H1 (cell line): ENCODE measurements at regions not wholly inside any gene's neighbourhood (a gene's known extent, or its start where the extent isn't known, plus 50 kb on each side); places are given as distances from the start of the nearest gene placed in this dataset.
A peak's percentile ranks its signal among the peaks of the same experiment; 100 is the strongest.

Source experiments
- CTCF ChIA-PET: fragments of 300-600 bp; sonication (Branson Sonifier 250); formaldehyde crosslinking; loops from one replicate; lab custom pipeline; 2021; ENCODE audit not compliant: partially characterized antibody; lab: Charles Lee
- POLR2A ChIA-PET: fragments of 300-600 bp; sonication (Branson Sonifier 250); formaldehyde crosslinking; loops from one replicate; lab custom pipeline; 2021; ENCODE audit warnings: inconsistent platforms; ENCODE audit not compliant: partially characterized antibody; lab: Charles Lee
- DNase-seq, 2 experiments: peaks; one replicate each; pipeline versions ENCODE4 v3.0.0 to v3.0.0-alpha.2; 2010 to 2022; ENCODE audit warnings: low spot score in 2 of 2, low read depth in 1 of 2, mixed read lengths in 1 of 2
- FAIRE-seq: peaks from 2 replicates; lab custom pipeline; 2011; peaks lifted over from hg19 to GRCh38; lab: Jason Lieb, UNC
- H2AFZ ChIP-seq: 2 replicates; pipeline ENCODE4 v1.8.1; 2012; ENCODE audit warnings: low read length, inconsistent platforms
- H2AK5ac ChIP-seq: 2 replicates; pipeline ENCODE4 v1.6.1; 2013; ENCODE audit warnings: low read depth, low read length
- H2BK120ac ChIP-seq: replicated peaks from 2 replicates; pipeline ENCODE3; 2013; ENCODE audit warnings: low read depth, low read length, inconsistent platforms
- H2BK12ac ChIP-seq: 2 replicates; pipeline ENCODE4 v1.6.1; 2013; ENCODE audit warnings: low read depth, low read length
- H2BK15ac ChIP-seq: 2 replicates; pipeline ENCODE4 v1.6.1; 2013; ENCODE audit warnings: low read length
- H2BK20ac ChIP-seq: 2 replicates; pipeline ENCODE4 v1.6.1; 2013; ENCODE audit warnings: low read length
- H2BK5ac ChIP-seq: 2 replicates; pipeline ENCODE4 v1.6.1; 2013; ENCODE audit warnings: low read depth, low read length
- H3K14ac ChIP-seq: 2 replicates; pipeline ENCODE4 v1.6.1; 2013; ENCODE audit warnings: inconsistent platforms; ENCODE audit not compliant: insufficient read length
- H3K18ac ChIP-seq: 2 replicates; pipeline ENCODE4 v1.6.1; 2013; ENCODE audit warnings: low read length; ENCODE audit errors: extremely low read depth
- H3K23ac ChIP-seq: 2 replicates; pipeline ENCODE4 v1.6.1; 2013; ENCODE audit warnings: inconsistent platforms; ENCODE audit not compliant: insufficient read length
- H3K23me2 ChIP-seq: 2 replicates; pipeline ENCODE4 v1.6.1; 2013; ENCODE audit warnings: low read depth, low read length
- H3K27ac ChIP-seq: 2 replicates; pipeline ENCODE4 v1.6.1; 2011; ENCODE audit warnings: low read depth, low read length, inconsistent platforms
- H3K27me3 ChIP-seq, 4 experiments: replicated peaks in 1 of 4; 1 replicate in 1 of 4; 2 replicates in 3 of 4; pipeline versions ENCODE4 v1.6.1 to v1.8.1; 2011 to 2013; ENCODE audit warnings: low read length in 3 of 4, mild to moderate bottlenecking in 3 of 4, inconsistent platforms in 2 of 4, mixed read lengths in 2 of 4, moderate library complexity in 1 of 4; ENCODE audit not compliant: control insufficient read depth in 3 of 4, insufficient read depth in 3 of 4; ENCODE audit errors: extremely low read depth in 1 of 4
- H3K36me3 ChIP-seq, 4 experiments: 2 replicates each; pipeline versions ENCODE4 v1.6.1 to v1.8.1; 2011 to 2013; ENCODE audit warnings: mild to moderate bottlenecking in 4 of 4, low read length in 3 of 4, moderate library complexity in 2 of 4, control low read depth in 1 of 4, inconsistent platforms in 1 of 4; ENCODE audit not compliant: insufficient read depth in 4 of 4, control insufficient read depth in 2 of 4
- H3K4ac ChIP-seq: replicated peaks from 2 replicates; pipeline ENCODE3; 2013; ENCODE audit warnings: low read length, low read depth, mixed read lengths, inconsistent platforms; ENCODE audit not compliant: insufficient read length
- H3K4me1 ChIP-seq, 4 experiments: replicated peaks in 1 of 4; 1 replicate in 1 of 4; 2 replicates in 3 of 4; pipeline versions ENCODE4 v1.6.1 to v1.8.1; 2011 to 2013; ENCODE audit warnings: low read length in 3 of 4, inconsistent platforms in 2 of 4, mixed read lengths in 1 of 4; ENCODE audit not compliant: insufficient read depth in 4 of 4, control insufficient read depth in 3 of 4
- H3K4me2 ChIP-seq, 2 experiments: 2 replicates each; pipeline versions ENCODE4 v1.6.1 to v1.8.1; 2011 to 2013; ENCODE audit warnings: low read depth in 2 of 2, low read length in 2 of 2, control low read depth in 1 of 2, inconsistent platforms in 1 of 2, mild to moderate bottlenecking in 1 of 2; ENCODE audit not compliant: insufficient read depth in 1 of 2
- H3K4me3 ChIP-seq, 4 experiments: fragments of 200-600, 300-600 bp in 1 of 4; sonication (generic), shearing (Covaris generic), sonication (Bioruptor Twin) in 1 of 4; 2 replicates each; pipeline versions ENCODE4 v1.5.1 to v1.8.1; 2011 to 2016; ENCODE audit warnings: low read length in 4 of 4, low read depth in 3 of 4, control low read depth in 2 of 4, inconsistent platforms in 2 of 4, mild to moderate bottlenecking in 2 of 4, mixed read lengths in 1 of 4, moderate library complexity in 1 of 4; ENCODE audit not compliant: insufficient read depth in 2 of 4; ENCODE audit errors: extremely low read depth in 1 of 4
- H3K56ac ChIP-seq: replicated peaks from 2 replicates; pipeline ENCODE3; 2013; ENCODE audit warnings: low read depth, mild to moderate bottlenecking, mixed read lengths, low read length, inconsistent platforms; ENCODE audit not compliant: insufficient read length
- H3K79me1 ChIP-seq: 2 replicates; pipeline ENCODE4 v1.6.1; 2013; ENCODE audit warnings: low read depth, low read length, control low read depth
- H3K79me2 ChIP-seq, 2 experiments: 2 replicates each; pipeline versions ENCODE4 v1.6.1 to v1.8.1; 2012 to 2013; ENCODE audit warnings: low read length in 2 of 2, mild to moderate bottlenecking in 2 of 2, inconsistent platforms in 1 of 2; ENCODE audit not compliant: insufficient read depth in 2 of 2, control insufficient read depth in 1 of 2
- H3K9ac ChIP-seq, 4 experiments: replicated peaks in 1 of 4; 1 replicate in 1 of 4; 2 replicates in 3 of 4; pipeline versions ENCODE4 v1.6.1 to v1.8.1; 2011 to 2013; ENCODE audit warnings: low read depth in 3 of 4, low read length in 3 of 4, control low read depth in 2 of 4, mild to moderate bottlenecking in 2 of 4, moderate library complexity in 2 of 4, inconsistent platforms in 1 of 4; ENCODE audit errors: extremely low read depth in 1 of 4
- H3K9me3 ChIP-seq, 2 experiments: 2 replicates each; pipeline versions ENCODE4 v1.6.1 to v1.8.1; 2012 to 2013; ENCODE audit warnings: mild to moderate bottlenecking in 2 of 2, moderate library complexity in 2 of 2, control low read depth in 1 of 2, inconsistent platforms in 1 of 2, low read depth in 1 of 2, low read length in 1 of 2, mixed read lengths in 1 of 2; ENCODE audit not compliant: insufficient read depth in 2 of 2
- H4K20me1 ChIP-seq, 2 experiments: replicated peaks in 1 of 2; 2 replicates each; pipeline versions ENCODE3 to v1.8.1; 2011 to 2013; ENCODE audit warnings: inconsistent platforms in 2 of 2, low read length in 2 of 2, mild to moderate bottlenecking in 1 of 2; ENCODE audit not compliant: insufficient read depth in 2 of 2, control insufficient read depth in 1 of 2
- H4K5ac ChIP-seq: 2 replicates; pipeline ENCODE4 v1.6.1; 2013; ENCODE audit warnings: low read length, low read depth, mixed read lengths, inconsistent platforms; ENCODE audit not compliant: insufficient read length
- H4K8ac ChIP-seq: 2 replicates; pipeline ENCODE4 v1.8.0; 2013; ENCODE audit warnings: mild to moderate bottlenecking, moderate library complexity, low read length, inconsistent platforms; ENCODE audit not compliant: insufficient read depth; ENCODE audit errors: extremely low read depth
- H4K91ac ChIP-seq: replicated peaks from 2 replicates; pipeline ENCODE3; 2013; ENCODE audit warnings: low read length, mixed read lengths, inconsistent platforms; ENCODE audit not compliant: insufficient read length
- ATF2 ChIP-seq: IDR thresholded peaks from 2 replicates; pipeline ENCODE4 v1.6.1; 2012; ENCODE audit warnings: low read length, inconsistent platforms
- ATF3 ChIP-seq: IDR thresholded peaks from 2 replicates; pipeline ENCODE4 v1.6.1; 2011; ENCODE audit warnings: low read depth, mild to moderate bottlenecking, low read length; ENCODE audit not compliant: insufficient read depth
- CEBPB ChIP-seq: IDR thresholded peaks from 2 replicates; pipeline ENCODE4 v1.6.1; 2012; ENCODE audit warnings: low read depth, low read length
- CREB1 ChIP-seq: IDR thresholded peaks from 2 replicates; pipeline ENCODE4 v1.6.1; 2012; ENCODE audit warnings: inconsistent platforms
- HDAC2 ChIP-seq, 2 experiments: fragments of 300-600 bp in 1 of 2; sonication (generic) in 1 of 2; IDR thresholded peaks; 2 replicates each; pipeline ENCODE4 v1.6.1; 2011 to 2012; ENCODE audit warnings: low read depth in 2 of 2, low read length in 2 of 2, mild to moderate bottlenecking in 2 of 2, moderate library complexity in 2 of 2, borderline replicate concordance in 1 of 2, inconsistent platforms in 1 of 2
- RBBP5 ChIP-seq: IDR thresholded peaks from 2 replicates; pipeline ENCODE4 v1.7.1; 2012; ENCODE audit warnings: low read depth, mild to moderate bottlenecking, inconsistent platforms, low read length, moderate library complexity, borderline replicate concordance
- SRF ChIP-seq: IDR thresholded peaks from 2 replicates; pipeline ENCODE4 v1.6.1; 2011; ENCODE audit warnings: mild to moderate bottlenecking, low read depth, low read length, moderate library complexity
- TAF1 ChIP-seq: IDR thresholded peaks from 2 replicates; pipeline ENCODE4 v1.6.1; 2011; ENCODE audit warnings: mild to moderate bottlenecking, low read depth, low read length
- YY1 ChIP-seq: IDR thresholded peaks from 2 replicates; pipeline ENCODE4 v1.6.1; 2011; ENCODE audit warnings: low read depth, mild to moderate bottlenecking, low read length
- WGBS, 2 experiments: shearing (Covaris generic) in 1 of 2; methylation state at CpG; one replicate each; pipeline versions ENCODE4 v1.1.6 to v1.1.7; 2013 to 2015; ENCODE audit warnings: low lambda C conversion rate in 2 of 2, mixed read lengths in 2 of 2, inconsistent platforms in 1 of 2, low coverage in 1 of 2, missing lambda C conversion rate in 1 of 2; ENCODE audit not compliant: insufficient replicate concordance in 2 of 2, insufficient coverage in 1 of 2, insufficient read length in 1 of 2; ENCODE audit errors: extremely low coverage in 1 of 2, missing lambda C conversion rate in 1 of 2; 5-methylcytosine and 5-hydroxymethylcytosine counted together

- Histone ChIP-seq H3K14ac (no peak overlapping the region), H4K8ac (peak overlapping the region; percentile 31; the same call in 1 of the 2 replicates), H2BK20ac (no peak overlapping the region), H3K23me2 (peaks cover 18% of the 10 kb centered on the region), H3K27ac (no peak overlapping the region), H3K56ac (no peak overlapping the region), H4K5ac (no peak overlapping the region), H3K9ac (peak overlapping the region in 2 of 4 experiments; percentile 2 to 16; a peak in 2 of 7 replicates), H4K20me1 (peaks cover 4 to 9% of the 10 kb centered on the region in 2 experiments), H2BK15ac (no peak overlapping the region), H4K91ac (no peak overlapping the region), H2AFZ (peak overlapping the region; percentile 68; the same call in 1 of the 2 replicates), H3K4me3 (peak overlapping the region; percentile 75 to 85 (median 76)), H3K4me1 (peaks cover 0 to 5% (median 0%) of the 10 kb centered on the region in 4 experiments; a peak in 4 of 7 replicates), H3K4ac (no peak overlapping the region), H3K79me2 (peaks cover 0 to 4% of the 10 kb centered on the region in 2 experiments; a peak in 2 of 4 replicates), H3K79me1 (no peaks in the 10 kb centered on the region), H2BK5ac (no peak overlapping the region), H3K36me3 (no peaks in the 10 kb centered on the region), H3K4me2 (peak overlapping the region; percentile 90 to 98), H2BK12ac (no peak overlapping the region), H3K18ac (no peak overlapping the region), H3K27me3 (peaks cover 0 to 36% (median 20%) of the 10 kb centered on the region in 4 experiments; a peak in 6 of 7 replicates), H2BK120ac (no peak overlapping the region), H3K23ac (no peak overlapping the region), H3K9me3 (no peaks in the 10 kb centered on the region), H2AK5ac (no peak overlapping the region)
- FAIRE-seq (no peak), DNase-seq (peak in 1 of 2 experiments; percentile 63)
- CTCF ChIA-PET, result interaction anchor here (1.0 to 1.5 kb wide), 3 partner anchors 111 to 218 kb away, joined by 3 to 5 read pairs (median 4); no protein-coding TSS in a partner anchor
- WGBS, 2 experiments, result 1% methylated on average over 21 of the region's 79 CpGs; no CpG with 5 or more reads in 1 of the 2 experiments
- POLR2A ChIA-PET, result interaction anchor here (0.9 kb wide), 1 partner anchor 236 kb away, joined by 3 read pairs; no protein-coding TSS in a partner anchor
- TF ChIP-seq ATF2 (no peak), SRF (no peak), HDAC2 (IDR thresholded peaks at IDR 0.05; ENCODE audit: borderline replicate concordance in 1 of 2, low read depth in 2 of 2, low read length in 2 of 2) (0 out of 4 replicates have a peak, but pooled peaks of 1 of the 2 experiments have one; percentile 35), ATF3 (0 out of 2 replicates have a peak, but pooled peaks have one; percentile 1), RBBP5 (peak; percentile 83; the same call in 1 of the 2 replicates), YY1 (peak; percentile 82), CEBPB (no peak), CREB1 (peak; percentile 84), TAF1 (peak; percentile 38; the same call in 1 of the 2 replicates)
Observed at GRCh38 chr13:107866941-107867623, 348.3 kb downstream of the LIG4 start.
